ENCODE measurements at regions not wholly inside any gene's neighbourhood (a gene's known extent, or its start where the extent isn't known, plus 50 kb on each side); places are given as distances from the start of the nearest gene placed in this dataset.

DNA sequence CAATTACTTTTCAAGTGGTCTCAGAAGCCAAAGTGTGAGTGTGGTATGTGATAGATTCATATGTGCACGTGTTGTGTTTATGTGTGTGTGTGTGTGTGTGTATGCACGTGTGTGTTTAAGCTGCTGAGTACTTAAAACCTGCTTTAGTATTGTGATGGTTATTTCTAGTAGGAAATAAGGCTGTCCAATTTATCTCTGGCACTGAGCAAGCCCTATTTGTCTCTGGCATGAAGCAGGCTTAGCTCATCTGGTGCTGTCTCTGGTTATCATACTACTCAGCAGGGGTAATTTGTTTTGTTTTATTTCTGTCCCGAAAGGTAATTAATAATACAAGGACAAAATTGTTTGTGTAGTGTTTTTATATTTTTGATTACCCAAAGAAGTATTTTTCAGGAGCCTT, 333.7 kb downstream of the FAT3 start:
- TF ChIP-seq SP1 (IDR thresholded peaks at IDR 0.05) (no peak), HDGF (IDR thresholded peaks at IDR 0.05; ENCODE audit: borderline replicate concordance) (no peak), SUZ12 (IDR thresholded peaks at IDR 0.05) (no peak)

Data from HEK293T (cell line).